Suprapubic skin (tissue), 4 donors: ENCODE measurements at regions not wholly inside any gene's neighbourhood (a gene's known extent, or its start where the extent isn't known, plus 50 kb on each side); places are given as distances from the start of the nearest gene placed in this dataset.

Source experiments
- DNase-seq, 2 donors: peaks; one replicate each; pipeline ENCODE4 v3.0.0-alpha.2; 2019; ENCODE audit warnings: low spot score in 2 of 2
- H3K27ac ChIP-seq: fragments of 200-600 bp; sonication (generic); one replicate; pipeline ENCODE4 v1.5.1; 2019
- H3K27me3 ChIP-seq: fragments of 200-600 bp; sonication (generic); one replicate; pipeline ENCODE4 v1.5.1; 2019
- H3K36me3 ChIP-seq: fragments of 200-600 bp; sonication (generic); one replicate; pipeline ENCODE4 v1.5.1; 2019
- H3K4me1 ChIP-seq: fragments of 200-600 bp; sonication (generic); one replicate; pipeline ENCODE4 v1.5.1; 2019
- H3K4me3 ChIP-seq: fragments of 200-600 bp; sonication (generic); one replicate; pipeline ENCODE4 v1.5.1; 2019; ENCODE audit warnings: mild to moderate bottlenecking
- H3K9me3 ChIP-seq: fragments of 200-600 bp; sonication (generic); one replicate; pipeline ENCODE4 v1.5.1; 2019
- CTCF ChIP-seq, 2 donors: fragments of 200-600 bp in 1 of 2; fragments of 450-650 bp in 1 of 2; sonication (generic) in 1 of 2; IDR thresholded peaks; one replicate each; pipeline ENCODE4 v1.5.1; 2016 to 2019; ENCODE audit warnings: antibody characterized with exemption in 2 of 2, mild to moderate bottlenecking in 1 of 2, moderate library complexity in 1 of 2
- EP300 ChIP-seq: sonication (generic); formaldehyde crosslinking; IDR thresholded peaks from one replicate; pipeline ENCODE4 v1.6.1; 2017; ENCODE audit warnings: antibody characterized with exemption
- POLR2A ChIP-seq, 2 donors: fragments of 450-650 bp; IDR thresholded peaks; one replicate each; pipeline ENCODE4 v1.6.1; 2017; ENCODE audit warnings: antibody characterized with exemption in 2 of 2, mild to moderate bottlenecking in 2 of 2, moderate library complexity in 2 of 2
- POLR2AphosphoS5 ChIP-seq, 3 donors: sonication (generic); formaldehyde crosslinking; IDR thresholded peaks; one replicate each; pipeline ENCODE4 v1.6.1; 2017; ENCODE audit warnings: antibody characterized with exemption in 3 of 3
- WGBS: methylation state at CpG from one replicate; pipeline ENCODE4 v1.1.5; 2018; 5-methylcytosine and 5-hydroxymethylcytosine counted together

DNA sequence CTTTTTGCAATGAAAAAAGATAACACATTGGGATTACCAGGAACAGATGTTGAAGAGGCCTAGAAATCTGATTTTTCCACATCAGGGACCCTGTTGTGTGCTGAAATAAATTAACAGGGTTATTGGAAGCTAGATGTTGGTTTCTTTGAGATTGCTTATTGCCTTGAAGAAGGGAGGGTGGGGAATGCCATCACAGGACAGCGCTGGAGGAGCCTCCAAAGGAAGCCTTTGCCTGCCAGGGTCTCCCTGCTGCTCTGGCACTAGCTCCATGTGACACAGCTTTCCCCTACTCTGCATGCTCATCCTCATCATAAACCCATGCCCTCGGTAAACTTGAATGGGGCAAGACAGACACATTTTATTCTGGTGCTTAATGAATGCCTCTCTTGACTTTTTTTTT lies 76.1 kb downstream of the MID1IP1 start:
- no peak for TF ChIP-seq POLR2A (IDR thresholded peaks at IDR 0.05)
- 84% methylated on average over 2 of the region's 2 CpGs for WGBS

GRCh38 chrX:38878641-38879340 lies 77.5 kb downstream of the MID1IP1 start:
- no peak overlapping the region for H3K4me3 ChIP-seq
- H3K36me3 ChIP-seq, result no peaks in the 10 kb centered on the region
- TF ChIP-seq EP300, result no peak
- TF ChIP-seq POLR2AphosphoS5 (IDR thresholded peaks at IDR 0.05), result no peak
- TF ChIP-seq POLR2A (IDR thresholded peaks at IDR 0.05), result no peak
- no peak for TF ChIP-seq CTCF (IDR thresholded peaks at IDR 0.05)
- peaks cover 3% of the 10 kb centered on the region for H3K4me1 ChIP-seq
- H3K27ac ChIP-seq, result no peak overlapping the region
- H3K27me3 ChIP-seq, result no peaks in the 10 kb centered on the region
- 65% methylated on average over 4 of the region's 4 CpGs for WGBS
- no peaks in the 10 kb centered on the region for H3K9me3 ChIP-seq
- no peak for DNase-seq

More for the DNA sequence above, 76.1 kb downstream of the MID1IP1 start:
- Histone ChIP-seq H3K4me3 (no peak overlapping the region), H3K27ac (no peak overlapping the region), H3K4me1 (peaks cover 3% of the 10 kb centered on the region), H3K36me3 (no peaks in the 10 kb centered on the region), H3K9me3 (no peaks in the 10 kb centered on the region), H3K27me3 (no peaks in the 10 kb centered on the region)
- no peak for DNase-seq

DNA sequence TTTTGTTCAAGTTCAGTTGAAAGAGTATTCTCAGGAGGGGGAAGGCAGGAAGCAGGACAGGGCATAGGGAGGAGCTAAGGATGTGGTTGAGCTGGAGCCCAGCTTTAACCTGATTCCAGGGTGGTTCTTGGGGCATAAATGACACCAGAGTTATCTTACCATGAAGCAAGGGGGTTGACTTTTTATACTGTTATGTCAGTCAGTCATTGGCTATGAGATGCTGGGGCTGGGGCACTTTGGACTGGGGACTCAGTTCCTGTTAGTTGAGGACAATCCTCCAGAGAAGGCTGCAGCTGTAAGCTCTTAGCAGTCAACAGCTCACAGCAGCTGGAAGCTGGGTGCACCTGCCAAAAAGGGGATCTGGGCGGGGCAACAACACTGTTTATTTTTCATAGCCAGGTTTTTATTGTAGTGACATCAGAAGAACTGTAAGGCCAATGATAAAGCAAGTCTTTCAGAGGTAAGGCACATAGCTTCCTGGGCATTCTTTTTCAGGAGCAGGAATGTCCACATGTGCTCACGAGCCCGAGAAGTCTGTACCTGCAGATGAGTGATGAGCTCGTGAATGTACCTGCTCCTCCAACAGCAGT lies 78.5 kb downstream of the MID1IP1 start:
- no peaks in the 10 kb centered on the region for H3K36me3 ChIP-seq
- H3K9me3 ChIP-seq, result no peaks in the 10 kb centered on the region
- WGBS, result 69% methylated on average over 4 of the region's 4 CpGs
- TF ChIP-seq CTCF (IDR thresholded peaks at IDR 0.05) (no peak), EP300 (no peak), POLR2AphosphoS5 (IDR thresholded peaks at IDR 0.05) (no peak), POLR2A (IDR thresholded peaks at IDR 0.05) (no peak)
- H3K4me1 ChIP-seq, result peaks cover 3% of the 10 kb centered on the region
- DNase-seq, result no peak
- no peak overlapping the region for H3K4me3 ChIP-seq
- no peaks in the 10 kb centered on the region for H3K27me3 ChIP-seq
- H3K27ac ChIP-seq, result no peak overlapping the region

DNA sequence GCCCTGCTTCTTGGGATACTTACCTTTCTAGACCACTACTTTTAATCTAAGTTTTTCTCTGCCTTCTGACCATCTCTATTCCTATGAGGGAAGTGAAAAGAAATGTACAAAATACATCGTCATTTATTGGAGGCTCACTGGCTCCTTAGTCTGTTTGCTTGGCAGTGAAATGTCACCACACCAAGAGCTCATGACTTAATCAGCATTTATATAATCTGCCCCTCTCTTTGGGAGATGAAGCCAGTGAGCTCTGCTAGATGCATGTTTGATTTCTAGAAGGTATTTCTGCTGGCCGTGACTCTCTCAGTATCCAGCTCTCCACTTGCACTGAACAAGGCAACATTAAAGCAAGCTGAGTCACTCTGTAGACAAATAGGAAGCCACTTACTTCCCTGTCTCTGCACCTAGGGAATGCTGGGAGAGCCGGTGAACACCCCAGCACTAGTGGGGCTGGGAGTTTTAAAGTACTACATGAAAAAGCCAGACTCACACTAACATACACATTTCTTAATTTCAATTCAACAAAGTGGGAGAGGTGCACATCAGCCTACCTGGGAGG lies 79.1 kb downstream of the MID1IP1 start:
- DNase-seq, result no peak
- no peaks in the 10 kb centered on the region for H3K9me3 ChIP-seq
- H3K4me3 ChIP-seq, result no peak overlapping the region
- no peak overlapping the region for H3K27ac ChIP-seq
- WGBS, result 73% methylated on average over 3 of the region's 3 CpGs
- H3K4me1 ChIP-seq, result peaks cover 3% of the 10 kb centered on the region
- H3K36me3 ChIP-seq, result no peaks in the 10 kb centered on the region
- TF ChIP-seq POLR2AphosphoS5 (IDR thresholded peaks at IDR 0.05) (no peak), CTCF (IDR thresholded peaks at IDR 0.05) (no peak), POLR2A (IDR thresholded peaks at IDR 0.05) (no peak), EP300 (no peak)
- no peaks in the 10 kb centered on the region for H3K27me3 ChIP-seq

DNA sequence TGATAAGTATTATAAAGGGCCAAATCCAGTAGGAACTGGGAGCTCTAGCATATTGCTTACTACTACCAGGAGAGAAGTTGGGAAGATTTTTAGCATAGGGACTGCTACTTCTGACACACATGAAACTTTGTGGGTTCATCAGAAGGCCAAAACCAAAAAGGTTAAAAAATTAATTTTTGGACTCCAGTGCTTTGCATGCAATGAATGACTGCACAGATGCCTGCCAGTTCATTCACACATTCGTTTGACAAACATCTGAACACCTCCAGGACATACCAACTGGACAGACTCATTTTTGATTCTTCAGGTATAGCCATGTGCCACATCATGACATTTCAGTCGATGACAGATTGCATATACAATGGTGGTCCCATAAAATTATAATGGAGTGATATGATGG lies 79.8 kb downstream of the MID1IP1 start:
- no peak for DNase-seq
- TF ChIP-seq EP300 (no peak), POLR2AphosphoS5 (IDR thresholded peaks at IDR 0.05) (no peak), POLR2A (IDR thresholded peaks at IDR 0.05) (no peak), CTCF (IDR thresholded peaks at IDR 0.05) (no peak)
- Histone ChIP-seq H3K27ac (no peak overlapping the region), H3K27me3 (no peaks in the 10 kb centered on the region), H3K4me3 (no peak overlapping the region), H3K9me3 (no peaks in the 10 kb centered on the region), H3K36me3 (no peaks in the 10 kb centered on the region), H3K4me1 (peaks cover 3% of the 10 kb centered on the region)
- 64% methylated on average over 2 of the region's 2 CpGs for WGBS
